DND-41 (cell line): ENCODE measurements at regions not wholly inside any gene's neighbourhood (a gene's known extent, or its start where the extent isn't known, plus 50 kb on each side); places are given as distances from the start of the nearest gene placed in this dataset.

Experiments used
- EZH2 ChIP-seq: IDR thresholded peaks from 3 replicates; pipeline ENCODE4 v1.6.1; 2012; ENCODE audit warnings: borderline replicate concordance, low read depth, mild to moderate bottlenecking, moderate library complexity, low read length, inconsistent platforms; ENCODE audit not compliant: severe bottlenecking
- TF ChIP-seq, protein P1 (sequence below): IDR thresholded peaks from 2 replicates; pipeline ENCODE4 v1.5.1; 2012; ENCODE audit warnings: borderline replicate concordance, low read length, moderate library complexity, mild to moderate bottlenecking; ENCODE audit not compliant: poor library complexity, severe bottlenecking; ENCODE audit errors: extremely low read depth

GRCh38 chr3:124619887-124620599, 110.2 kb upstream of the UMPS start:
- TF ChIP-seq, protein P1, sequence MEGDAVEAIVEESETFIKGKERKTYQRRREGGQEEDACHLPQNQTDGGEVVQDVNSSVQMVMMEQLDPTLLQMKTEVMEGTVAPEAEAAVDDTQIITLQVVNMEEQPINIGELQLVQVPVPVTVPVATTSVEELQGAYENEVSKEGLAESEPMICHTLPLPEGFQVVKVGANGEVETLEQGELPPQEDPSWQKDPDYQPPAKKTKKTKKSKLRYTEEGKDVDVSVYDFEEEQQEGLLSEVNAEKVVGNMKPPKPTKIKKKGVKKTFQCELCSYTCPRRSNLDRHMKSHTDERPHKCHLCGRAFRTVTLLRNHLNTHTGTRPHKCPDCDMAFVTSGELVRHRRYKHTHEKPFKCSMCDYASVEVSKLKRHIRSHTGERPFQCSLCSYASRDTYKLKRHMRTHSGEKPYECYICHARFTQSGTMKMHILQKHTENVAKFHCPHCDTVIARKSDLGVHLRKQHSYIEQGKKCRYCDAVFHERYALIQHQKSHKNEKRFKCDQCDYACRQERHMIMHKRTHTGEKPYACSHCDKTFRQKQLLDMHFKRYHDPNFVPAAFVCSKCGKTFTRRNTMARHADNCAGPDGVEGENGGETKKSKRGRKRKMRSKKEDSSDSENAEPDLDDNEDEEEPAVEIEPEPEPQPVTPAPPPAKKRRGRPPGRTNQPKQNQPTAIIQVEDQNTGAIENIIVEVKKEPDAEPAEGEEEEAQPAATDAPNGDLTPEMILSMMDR = no peak
- TF ChIP-seq EZH2 = no peak
